IPS-18c (cell line): ENCODE measurements at regions not wholly inside any gene's neighbourhood (a gene's known extent, or its start where the extent isn't known, plus 50 kb on each side); places are given as distances from the start of the nearest gene placed in this dataset.

Experiments
- H3K4me3 ChIP-seq: 2 replicates; pipeline ENCODE4 v1.7.0; 2013; ENCODE audit warnings: low read depth, mild to moderate bottlenecking, low read length, moderate library complexity; ENCODE audit not compliant: insufficient read depth
- H3K9me3 ChIP-seq: one replicate; pipeline ENCODE4 v1.6.1; 2013; ENCODE audit warnings: mild to moderate bottlenecking, low read length, moderate library complexity; ENCODE audit not compliant: control insufficient read depth, insufficient read depth

DNA sequence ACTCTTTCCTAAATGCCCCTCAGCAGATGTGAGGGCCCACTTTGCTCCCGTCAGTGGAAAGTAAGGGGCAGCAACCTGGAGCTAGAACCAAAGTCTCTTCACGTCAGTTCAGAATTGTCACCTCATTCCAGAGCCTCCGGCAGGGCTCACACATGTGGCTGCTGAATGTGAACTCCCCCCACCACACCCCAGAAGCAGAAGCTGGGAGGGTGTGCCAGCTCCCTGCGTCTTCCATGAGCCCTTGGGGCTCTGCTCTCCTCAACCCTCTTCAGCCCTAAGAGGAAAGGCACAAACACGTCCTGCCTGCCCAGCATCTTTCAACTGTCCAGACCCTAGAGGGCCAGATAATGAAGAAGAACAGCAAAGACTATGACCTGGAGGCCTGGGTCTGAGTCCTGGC is 105.3 kb downstream of the SALL1 start:
- no peak overlapping the region for H3K4me3 ChIP-seq
- no peaks in the 10 kb centered on the region for H3K9me3 ChIP-seq

DNA sequence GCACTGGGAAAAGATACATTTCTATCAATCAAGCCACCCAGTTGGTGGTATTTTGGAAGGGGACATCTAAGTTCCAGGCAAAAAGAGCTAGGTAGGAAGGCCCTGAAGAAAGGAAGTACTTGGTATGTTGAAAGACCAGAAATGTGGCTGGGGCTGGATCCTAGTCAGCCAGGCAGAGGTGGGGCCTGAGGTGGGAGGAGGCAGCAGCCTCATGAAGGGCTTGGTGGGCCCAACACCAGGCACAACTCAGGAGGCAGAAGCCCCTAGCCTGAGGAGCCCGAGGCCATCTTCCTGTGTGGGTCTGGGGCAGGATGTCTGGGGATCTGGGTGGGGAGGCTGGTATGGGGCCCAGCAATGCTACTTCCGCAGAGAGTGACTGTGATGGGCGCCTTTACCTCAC is 105.9 kb downstream of the SALL1 start:
- Histone ChIP-seq H3K9me3 (no peaks in the 10 kb centered on the region), H3K4me3 (no peak overlapping the region)

DNA sequence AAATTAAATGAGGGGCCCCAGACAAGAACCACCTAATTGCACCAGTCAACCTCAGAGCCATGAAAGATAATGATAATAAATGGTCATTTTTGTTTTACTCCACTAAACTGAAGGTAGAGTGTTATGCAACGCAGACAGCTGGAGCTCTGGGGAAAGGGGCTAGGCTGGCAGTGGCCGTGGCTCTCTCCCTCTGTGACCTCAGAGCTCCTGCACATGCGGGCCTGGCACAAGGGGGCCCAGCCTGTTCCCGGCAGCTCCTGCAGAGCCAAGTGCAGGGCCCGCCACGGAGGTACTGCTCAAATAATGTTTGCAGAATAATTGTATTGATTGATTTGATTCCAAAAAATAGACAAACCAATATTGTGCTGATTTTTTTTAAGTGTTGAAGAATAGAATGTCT is 109.5 kb downstream of the SALL1 start:
- Histone ChIP-seq H3K4me3 (no peak overlapping the region), H3K9me3 (no peaks in the 10 kb centered on the region)

DNA sequence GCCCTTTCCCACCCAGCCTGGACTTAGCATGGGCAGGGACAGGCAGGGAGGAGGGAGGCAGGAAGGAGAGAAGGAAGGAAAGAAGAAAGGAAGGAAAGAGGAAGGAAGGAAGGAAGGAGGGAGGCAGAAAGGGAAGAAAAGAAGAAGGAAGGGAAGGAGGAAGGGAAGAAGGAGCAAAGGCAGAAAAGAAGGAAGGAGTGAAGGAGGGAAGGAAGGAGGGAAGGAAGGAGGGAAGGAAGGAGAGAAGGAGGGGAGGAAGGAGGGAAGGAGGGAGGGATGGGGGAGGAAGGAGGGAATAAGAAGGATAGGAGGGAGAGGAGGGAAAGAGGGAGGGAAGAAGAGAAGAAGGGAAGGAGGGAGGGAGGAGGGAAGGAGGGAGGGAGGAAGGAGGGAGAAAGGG is 110.4 kb downstream of the SALL1 start:
- Histone ChIP-seq H3K4me3 (no peak overlapping the region), H3K9me3 (peaks cover 2% of the 10 kb centered on the region)

DNA sequence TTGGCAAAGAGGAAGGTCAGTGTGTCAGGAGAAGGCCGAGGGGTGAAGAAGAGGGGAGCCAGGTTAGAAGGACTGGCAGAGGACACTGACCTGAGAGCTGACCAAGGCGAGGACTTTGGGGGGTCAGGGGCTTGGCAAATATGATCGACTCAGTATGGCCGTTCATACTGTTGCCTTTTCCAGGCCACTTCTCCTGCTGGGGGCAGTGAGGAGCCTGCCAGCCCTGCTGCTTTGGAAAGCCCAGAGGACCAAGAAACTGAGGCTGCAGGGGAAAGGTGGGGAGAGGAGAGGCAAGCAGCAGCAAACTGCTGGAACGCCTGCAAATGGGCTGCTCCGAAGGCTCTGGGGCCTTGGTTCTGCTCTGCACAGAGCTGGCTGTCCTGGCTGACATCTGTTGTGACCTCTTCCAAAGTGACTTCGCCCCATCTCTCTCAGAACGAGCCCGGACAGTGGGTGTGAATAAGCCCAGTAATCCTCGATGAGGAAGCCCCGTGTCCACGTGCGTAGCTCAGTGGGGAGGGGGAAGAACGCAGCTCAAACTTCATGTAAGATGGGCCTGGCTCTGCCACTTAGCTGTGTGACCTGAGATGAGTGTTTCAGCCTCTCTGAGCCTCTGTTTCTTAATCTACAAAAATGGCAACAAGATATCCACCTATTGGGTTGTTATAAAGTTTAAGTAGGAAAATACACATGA is 111.3 kb downstream of the SALL1 start:
- Histone ChIP-seq H3K9me3 (peaks cover 2% of the 10 kb centered on the region), H3K4me3 (no peak overlapping the region)

DNA sequence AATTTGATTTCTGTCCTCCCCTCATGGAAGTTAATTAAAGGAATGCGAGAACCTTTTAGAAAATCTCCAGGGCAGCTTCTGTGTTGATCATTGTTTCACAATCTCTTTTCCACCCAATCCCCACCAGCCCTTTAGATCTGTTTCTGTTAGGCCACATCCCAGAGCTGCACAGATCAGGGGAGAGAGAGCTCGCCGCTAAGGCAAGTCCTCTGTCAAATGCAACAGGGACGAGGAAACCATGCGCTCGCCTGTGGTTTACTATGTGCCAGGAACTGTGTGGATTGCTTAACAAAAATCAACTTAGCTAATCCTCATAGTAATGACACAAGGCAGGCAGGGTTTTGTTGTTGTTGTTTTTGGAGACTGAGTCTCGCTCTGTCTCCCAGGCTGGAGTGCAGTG is 115.4 kb downstream of the SALL1 start:
- Histone ChIP-seq H3K9me3 (peaks cover 2% of the 10 kb centered on the region), H3K4me3 (no peak overlapping the region; the same call in 1 of the 2 replicates)

DNA sequence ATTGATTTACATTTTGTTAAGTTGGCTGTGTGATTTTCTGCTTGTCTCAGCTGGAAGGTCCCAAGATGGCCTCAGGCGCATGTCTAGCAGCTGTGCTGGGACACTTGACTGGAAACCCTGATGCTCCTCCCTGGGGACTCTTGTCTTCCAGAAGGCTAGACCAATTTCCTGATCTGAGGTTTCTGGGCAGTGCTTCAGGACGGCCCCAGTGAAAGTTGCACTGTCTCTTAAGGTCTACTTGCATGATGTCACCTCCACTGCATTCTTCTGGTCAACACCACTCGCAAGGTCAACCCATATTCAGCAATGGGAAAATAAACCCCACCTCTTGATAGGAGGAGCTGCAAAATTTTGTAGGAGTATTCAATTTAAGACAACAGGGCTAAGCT is 116.0 kb downstream of the SALL1 start:
- Histone ChIP-seq H3K9me3 (peaks cover 2% of the 10 kb centered on the region), H3K4me3 (no peak overlapping the region)

DNA sequence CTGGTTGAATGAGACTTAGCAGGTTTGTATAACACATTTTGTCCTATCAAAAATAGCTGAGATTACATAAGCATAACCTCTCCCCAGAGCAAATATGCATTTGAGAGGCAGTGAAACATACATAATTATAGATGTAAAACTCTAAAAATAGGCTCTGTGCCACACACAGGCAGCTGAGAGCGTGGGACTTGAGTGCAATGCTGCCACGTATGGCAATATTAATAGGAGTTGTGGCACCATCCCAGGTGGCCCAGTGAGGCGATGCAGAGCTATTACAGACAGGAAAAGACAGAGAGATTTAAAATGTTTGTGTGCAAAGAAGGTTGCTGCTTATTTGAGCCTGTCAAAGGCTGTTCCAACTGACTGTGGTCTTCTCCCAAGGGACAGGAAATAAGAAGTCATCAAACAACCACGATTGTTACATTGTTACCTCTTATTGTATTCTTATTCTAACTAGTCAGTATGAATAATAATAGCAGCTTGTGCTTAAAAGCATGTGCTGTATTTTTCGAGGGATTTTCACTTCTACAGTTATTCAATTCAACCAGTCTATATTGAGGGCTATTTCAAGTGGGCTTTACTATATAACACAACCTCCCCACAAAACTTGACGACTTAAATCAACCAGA is 116.5 kb downstream of the SALL1 start:
- peaks cover 2% of the 10 kb centered on the region for H3K9me3 ChIP-seq

DNA sequence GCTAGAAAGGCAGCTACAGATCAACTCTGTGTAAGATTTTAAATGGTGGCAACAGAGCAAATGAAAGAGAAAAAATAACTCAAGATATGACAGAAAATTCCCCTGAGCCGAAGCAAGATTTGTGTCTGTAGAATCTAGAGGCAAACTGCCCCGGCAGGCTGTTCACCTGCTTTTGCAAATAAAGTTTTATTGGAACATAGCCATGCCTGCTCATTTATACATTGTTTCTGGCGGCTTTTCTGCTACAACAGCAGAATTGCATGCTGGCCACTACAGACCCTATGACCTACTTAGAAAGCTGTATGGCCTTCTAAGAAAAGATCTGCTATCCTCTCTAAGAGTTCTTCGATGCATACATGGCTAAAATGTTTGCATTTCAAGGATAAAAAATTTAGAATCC is 119.5 kb downstream of the SALL1 start:
- H3K4me3 ChIP-seq = no peak overlapping the region
- peaks cover 2% of the 10 kb centered on the region for H3K9me3 ChIP-seq

More for the DNA sequence above, 116.5 kb downstream of the SALL1 start:
- no peak overlapping the region for H3K4me3 ChIP-seq

DNA sequence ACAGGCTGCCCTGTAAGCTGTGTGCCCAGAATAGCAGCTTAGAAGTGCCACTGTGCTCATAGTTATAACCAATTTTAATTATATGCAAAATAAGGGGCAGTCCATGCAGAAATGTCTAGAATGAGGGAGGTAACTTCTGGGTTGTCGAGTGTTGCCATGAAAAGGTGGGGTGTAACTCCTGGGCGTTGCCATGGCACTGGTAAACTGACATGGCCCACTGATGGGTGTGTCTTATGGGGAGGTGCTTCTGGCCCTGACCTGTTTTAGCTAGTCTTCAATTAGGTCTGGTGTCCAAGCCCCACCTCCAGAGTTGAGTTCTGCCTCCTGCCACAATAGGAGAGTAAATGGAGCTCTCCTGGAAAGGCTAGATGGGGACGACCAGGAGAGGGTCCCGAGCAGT is 120.6 kb downstream of the SALL1 start:
- Histone ChIP-seq H3K4me3 (no peak overlapping the region), H3K9me3 (no peaks in the 10 kb centered on the region)

DNA sequence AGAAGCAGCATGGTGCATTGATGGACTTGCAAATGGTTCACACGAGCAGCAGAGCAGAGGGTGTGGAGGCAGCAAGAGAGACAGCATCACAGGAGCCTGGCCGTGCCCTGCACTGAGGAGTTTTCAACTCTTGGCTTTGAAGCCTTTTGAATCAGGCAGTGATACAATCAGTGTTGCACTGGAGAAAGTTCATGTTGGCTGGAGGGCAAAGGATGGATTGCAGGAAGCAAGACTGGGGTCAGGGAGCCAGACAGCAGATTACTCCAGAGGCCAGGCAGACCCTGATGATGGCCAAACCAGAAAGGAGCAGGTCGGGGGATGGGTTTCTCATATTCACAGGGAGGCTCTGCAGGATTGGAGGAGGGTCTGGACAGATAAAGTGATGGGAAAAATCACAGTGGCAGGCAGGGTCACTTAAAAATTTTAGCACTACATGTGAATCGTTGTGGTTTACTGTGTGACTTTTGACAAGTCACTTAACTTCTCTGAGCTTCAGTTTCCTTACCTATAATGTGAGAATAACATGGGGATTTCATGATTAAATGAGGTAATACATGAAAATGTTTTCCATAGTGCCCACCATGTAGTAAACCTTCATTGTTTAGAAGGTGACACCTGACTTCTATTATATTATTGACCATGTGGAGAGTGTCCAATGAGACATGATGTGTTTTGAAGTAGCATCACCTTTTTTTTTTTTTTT is 125.3 kb downstream of the SALL1 start:
- Histone ChIP-seq H3K4me3 (no peak overlapping the region), H3K9me3 (no peaks in the 10 kb centered on the region)

DNA sequence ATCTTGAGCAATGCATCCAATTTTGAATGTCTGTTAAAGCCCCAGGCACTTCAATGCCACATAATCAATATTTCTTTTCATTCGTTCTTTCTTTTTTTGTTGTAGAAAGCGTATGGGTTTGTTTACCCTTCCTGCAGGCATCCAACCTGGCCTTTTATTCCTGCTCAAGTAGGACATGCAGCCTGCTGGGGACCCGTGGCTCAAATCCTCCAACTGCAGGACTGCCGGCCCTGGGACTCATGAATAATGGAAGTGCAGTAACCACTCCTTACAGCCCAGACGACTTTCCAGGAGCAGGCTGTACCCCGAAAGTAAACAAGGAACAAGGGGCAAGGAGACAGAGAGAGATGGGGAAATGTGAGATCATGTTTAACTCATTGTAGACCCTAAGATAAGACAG is 126.4 kb downstream of the SALL1 start:
- H3K4me3 ChIP-seq = no peak overlapping the region
- no peaks in the 10 kb centered on the region for H3K9me3 ChIP-seq

DNA sequence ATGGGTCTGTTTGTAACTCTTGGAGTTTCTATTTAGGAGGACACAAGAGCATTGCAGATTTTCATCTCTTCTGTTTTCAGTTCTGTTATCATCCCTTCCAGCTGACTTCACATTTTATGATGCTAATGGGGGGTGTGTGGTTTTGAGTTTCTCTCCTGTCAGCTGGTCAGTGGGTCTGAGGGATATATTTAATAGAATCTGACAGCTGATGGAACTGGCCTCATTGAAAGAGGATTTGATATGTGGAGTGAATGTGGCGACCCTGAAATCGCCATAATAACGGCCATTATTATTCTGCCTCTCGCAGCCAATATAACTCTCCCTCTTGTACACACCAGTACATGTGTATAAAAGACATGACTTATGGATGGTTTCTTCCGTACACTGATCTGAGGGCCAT is 128.1 kb downstream of the SALL1 start:
- H3K9me3 ChIP-seq = no peaks in the 10 kb centered on the region
- no peak overlapping the region for H3K4me3 ChIP-seq

DNA sequence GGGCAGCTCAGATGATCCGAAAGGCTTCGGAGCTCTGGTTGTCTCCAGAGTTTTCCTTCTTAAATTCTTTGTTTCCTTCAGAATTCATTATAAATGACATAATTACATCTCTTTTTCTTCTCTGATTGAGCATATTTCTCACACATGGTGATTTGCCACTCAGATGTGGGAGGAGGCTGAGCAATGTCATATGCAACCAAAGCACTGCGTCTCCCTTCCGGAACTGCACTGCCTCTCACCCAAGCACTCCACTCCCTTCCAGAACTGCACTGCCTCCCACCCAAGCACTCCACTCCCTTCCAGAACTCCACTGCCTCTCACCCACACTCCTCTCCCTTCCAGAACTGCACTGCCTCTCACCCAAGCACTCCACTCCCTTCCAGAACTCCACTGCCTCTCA is 131.5 kb downstream of the SALL1 start:
- Histone ChIP-seq H3K9me3 (no peaks in the 10 kb centered on the region), H3K4me3 (no peak overlapping the region)

DNA sequence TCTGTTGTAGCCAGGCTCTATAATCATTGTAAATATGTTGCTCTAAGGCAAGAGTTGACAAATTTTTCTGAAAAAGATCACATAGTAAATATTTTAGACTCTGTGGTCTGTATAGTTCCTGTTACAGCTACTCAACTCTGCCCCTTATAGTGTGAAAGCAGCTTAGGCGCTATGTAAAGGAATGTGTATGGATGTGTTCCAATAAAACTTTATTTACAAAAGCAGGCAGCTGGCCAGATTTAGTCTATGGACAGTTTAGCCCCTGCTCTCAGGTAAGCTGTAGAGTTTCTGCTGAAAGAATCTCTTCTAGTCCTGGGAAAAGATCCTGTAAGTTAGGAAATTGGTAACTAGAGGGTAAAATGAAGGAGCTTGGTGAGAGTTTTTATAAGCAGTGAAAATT is 133.1 kb downstream of the SALL1 start:
- no peaks in the 10 kb centered on the region for H3K9me3 ChIP-seq
- no peak overlapping the region for H3K4me3 ChIP-seq

DNA sequence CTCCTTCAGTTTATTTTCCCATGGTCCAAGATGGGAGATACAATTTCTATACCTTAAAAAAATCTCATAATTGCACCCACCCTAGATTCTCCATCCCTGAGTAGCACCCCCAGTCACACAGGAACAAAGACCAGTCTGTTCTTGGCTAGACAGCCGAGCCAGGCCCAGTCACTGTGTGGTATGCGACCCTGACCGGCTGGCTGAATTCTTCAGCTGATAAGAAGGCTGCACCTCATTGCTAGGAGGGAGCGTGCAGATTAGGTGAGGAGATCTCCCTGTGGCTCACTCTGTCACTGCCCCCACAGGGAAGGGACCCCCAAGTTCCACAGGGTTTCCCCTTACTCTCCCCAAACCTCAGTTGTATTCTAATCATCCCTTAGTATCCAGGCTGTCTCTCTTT is 138.7 kb downstream of the SALL1 start:
- no peak overlapping the region for H3K4me3 ChIP-seq

DNA sequence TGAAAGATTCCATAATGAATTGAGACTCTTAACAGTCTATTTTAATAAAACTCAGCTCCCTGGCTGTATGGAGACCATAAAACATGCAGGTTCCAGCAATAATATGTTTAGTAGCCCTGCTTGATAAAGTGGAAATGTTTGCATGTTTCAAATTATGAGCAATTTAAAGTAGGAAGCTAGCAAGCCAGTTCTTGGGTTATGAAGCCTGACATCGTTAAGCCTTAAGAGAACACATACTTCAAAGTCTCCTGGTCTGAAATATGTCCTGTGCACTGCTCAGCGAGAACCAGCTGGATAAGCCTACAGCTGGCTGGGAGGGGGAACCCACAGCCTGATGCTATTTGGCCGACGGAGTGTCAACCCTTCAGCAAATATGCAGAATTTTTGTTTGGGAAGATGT is 140.3 kb downstream of the SALL1 start:
- Histone ChIP-seq H3K4me3 (no peak overlapping the region), H3K9me3 (no peaks in the 10 kb centered on the region)

More for the DNA sequence above, 138.7 kb downstream of the SALL1 start:
- no peaks in the 10 kb centered on the region for H3K9me3 ChIP-seq

DNA sequence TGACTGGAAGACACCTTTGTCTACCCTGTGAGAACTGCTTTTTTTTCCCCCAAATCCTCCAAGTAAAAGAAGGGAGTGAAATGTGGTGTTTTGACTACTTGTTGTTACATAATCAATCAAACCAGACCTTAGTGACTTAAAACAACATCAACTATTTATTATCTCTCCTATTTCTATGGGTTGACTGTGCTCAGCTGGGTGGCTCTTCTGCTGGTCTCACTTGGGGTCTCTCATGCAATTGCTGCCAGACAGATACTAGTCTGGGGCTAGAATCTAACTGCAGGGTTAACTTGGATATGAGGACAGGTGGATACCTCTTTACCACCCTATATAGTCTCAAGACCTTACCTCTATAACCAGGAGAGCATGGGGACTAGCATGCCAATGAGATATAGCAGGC is 141.3 kb downstream of the SALL1 start:
- Histone ChIP-seq H3K4me3 (no peak overlapping the region), H3K9me3 (no peaks in the 10 kb centered on the region)
